Cardiac muscle cell (in vitro differentiated cells and primary cell): ENCODE measurements at regions not wholly inside any gene's neighbourhood (a gene's known extent, or its start where the extent isn't known, plus 50 kb on each side); places are given as distances from the start of the nearest gene placed in this dataset.

ENCODE experiments used
- DNase-seq, 2 donors: peaks; one replicate each; pipeline versions ENCODE4 v3.0.0 to v3.0.0-alpha.2; 2010 to 2017; ENCODE audit warnings: low read depth in 1 of 2, low spot score in 1 of 2
- H3K27ac ChIP-seq: fragments of 200-600 bp; sonication (generic); 2 replicates; pipeline ENCODE4 v1.5.1; 2016
- H3K27me3 ChIP-seq: fragments of 200-600 bp; sonication (generic); 2 replicates; pipeline ENCODE4 v1.6.0; 2016; ENCODE audit warnings: control low read depth
- H3K36me3 ChIP-seq: fragments of 200-600 bp; sonication (generic); 2 replicates; pipeline ENCODE4 v1.5.1; 2016; ENCODE audit warnings: control low read depth
- H3K4me1 ChIP-seq: fragments of 200-600 bp; sonication (generic); 2 replicates; pipeline ENCODE4 v1.8.1; 2017; ENCODE audit warnings: low read depth, mild to moderate bottlenecking, mixed run types
- H3K4me3 ChIP-seq: fragments of 200-600 bp; sonication (generic); 2 replicates; pipeline ENCODE4 v1.5.1; 2016; ENCODE audit warnings: mild to moderate bottlenecking
- H3K9me3 ChIP-seq: fragments of 200-600 bp; sonication (generic); 2 replicates; pipeline ENCODE4 v1.5.1; 2017; ENCODE audit warnings: low read depth, mild to moderate bottlenecking, control low read depth
- CTCF ChIP-seq: IDR thresholded peaks from 2 replicates; pipeline ENCODE4 v1.5.1; 2012; ENCODE audit warnings: low read depth, mild to moderate bottlenecking, low read length

GRCh38 chr5:35364350-35364749, 134.1 kb upstream of the PRLR start:
- no peaks in the 10 kb centered on the region for H3K27me3 ChIP-seq
- no peak for TF ChIP-seq CTCF

GRCh38 chr5:35363387-35363965, 133.2 kb upstream of the PRLR start:
- Histone ChIP-seq H3K36me3 (no peaks in the 10 kb centered on the region), H3K9me3 (no peaks in the 10 kb centered on the region), H3K4me3 (no peak overlapping the region), H3K4me1 (no peaks in the 10 kb centered on the region), H3K27me3 (no peaks in the 10 kb centered on the region), H3K27ac (no peak overlapping the region)
- DNase-seq: no peak
- TF ChIP-seq CTCF: no peak

More at GRCh38 chr5:35364350-35364749, 134.1 kb upstream of the PRLR start:
- Histone ChIP-seq H3K4me1 (no peaks in the 10 kb centered on the region), H3K9me3 (no peaks in the 10 kb centered on the region), H3K4me3 (no peak overlapping the region), H3K36me3 (no peaks in the 10 kb centered on the region), H3K27ac (no peak overlapping the region)
- no peak for DNase-seq

DNA sequence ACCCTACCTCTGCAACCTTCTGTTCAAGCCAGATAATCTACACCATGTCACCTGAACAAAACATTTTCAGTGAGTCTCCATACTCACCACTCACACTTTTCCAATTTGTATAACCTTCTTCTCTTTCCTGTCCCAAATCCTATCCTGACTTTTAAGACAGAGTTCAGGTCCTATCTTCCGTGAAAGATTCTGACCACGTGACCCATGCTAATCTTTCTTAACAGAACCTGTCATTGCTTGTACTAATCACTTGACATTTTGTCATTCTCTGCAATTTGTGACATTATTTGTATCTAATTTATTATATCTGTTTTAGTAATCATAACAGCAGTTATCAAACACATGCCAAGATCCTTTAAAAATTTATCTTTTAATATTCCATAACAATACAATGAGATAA, 132.5 kb upstream of the PRLR start:
- H3K36me3 ChIP-seq: no peaks in the 10 kb centered on the region
- no peak for DNase-seq
- H3K4me3 ChIP-seq: no peak overlapping the region
- H3K4me1 ChIP-seq: no peaks in the 10 kb centered on the region
- no peaks in the 10 kb centered on the region for H3K27me3 ChIP-seq
- TF ChIP-seq CTCF: no peak
- H3K27ac ChIP-seq: no peak overlapping the region
- no peaks in the 10 kb centered on the region for H3K9me3 ChIP-seq

- H3K4me3 ChIP-seq: no peak overlapping the region
- no peaks in the 10 kb centered on the region for H3K9me3 ChIP-seq
- no peaks in the 10 kb centered on the region for H3K4me1 ChIP-seq
- H3K36me3 ChIP-seq: no peaks in the 10 kb centered on the region
- DNase-seq: no peak
- no peak for TF ChIP-seq CTCF
- H3K27ac ChIP-seq: no peak overlapping the region
- H3K27me3 ChIP-seq: no peaks in the 10 kb centered on the region
Measured at GRCh38 chr5:35360671-35361070, 130.4 kb upstream of the PRLR start.

- no peaks in the 10 kb centered on the region for H3K4me1 ChIP-seq
- no peak for DNase-seq
- no peak for TF ChIP-seq CTCF
- no peaks in the 10 kb centered on the region for H3K9me3 ChIP-seq
- H3K27ac ChIP-seq: no peak overlapping the region
- H3K4me3 ChIP-seq: no peak overlapping the region
- H3K27me3 ChIP-seq: no peaks in the 10 kb centered on the region
- no peaks in the 10 kb centered on the region for H3K36me3 ChIP-seq
Measured at GRCh38 chr5:35359859-35360258, 129.6 kb upstream of the PRLR start.

GRCh38 chr5:35357973-35358372, 127.7 kb upstream of the PRLR start:
- no peaks in the 10 kb centered on the region for H3K4me1 ChIP-seq
- H3K27ac ChIP-seq: no peak overlapping the region
- no peak overlapping the region for H3K4me3 ChIP-seq
- no peak for DNase-seq
- H3K27me3 ChIP-seq: no peaks in the 10 kb centered on the region
- H3K9me3 ChIP-seq: no peaks in the 10 kb centered on the region
- no peaks in the 10 kb centered on the region for H3K36me3 ChIP-seq
- no peak for TF ChIP-seq CTCF
